ENCODE measurements at regions not wholly inside any gene's neighbourhood (a gene's known extent, or its start where the extent isn't known, plus 50 kb on each side); places are given as distances from the start of the nearest gene placed in this dataset.

- Histone ChIP-seq H3K9ac (ENCODE audit: insufficient read length) (no peak overlapping the region), H3K36me3 (ENCODE audit: insufficient read depth, low read length) (no peaks in the 10 kb centered on the region), H3K27ac (no peak overlapping the region), H3K9me3 (ENCODE audit: low read depth, low read length) (no peaks in the 10 kb centered on the region), H3K4me3 (no peak overlapping the region)
- TF ChIP-seq FOXP2 (optimal IDR thresholded peaks at IDR 0.05; ENCODE audit: control extremely low read depth, extremely low read length, insufficient read depth) = no peak
- no peak for TF ChIP-seq POLR2AphosphoS5 (IDR thresholded peaks at IDR 0.05; ENCODE audit: borderline replicate concordance, low read depth, low read length)
- TF ChIP-seq EZH2 (IDR thresholded peaks at IDR 0.05) = no peak
- DNase-seq (ENCODE audit: low read depth, low spot score) = no peak
Observed at GRCh38 chr9:19649336-19650041, 139.3 kb downstream of the SLC24A2 start.

GRCh38 chr9:19648672-19649071 is 140.2 kb downstream of the SLC24A2 start:
- no peak overlapping the region for H3K27ac ChIP-seq
- TF ChIP-seq POLR2AphosphoS5 (IDR thresholded peaks at IDR 0.05; ENCODE audit: borderline replicate concordance, low read depth, low read length) (no peak), EZH2 (IDR thresholded peaks at IDR 0.05) (no peak), FOXP2 (optimal IDR thresholded peaks at IDR 0.05; ENCODE audit: control extremely low read depth, extremely low read length, insufficient read depth) (no peak)
- no peak overlapping the region for H3K9ac ChIP-seq (ENCODE audit: insufficient read length)
- no peak for DNase-seq (ENCODE audit: low read depth, low spot score)
- H3K4me3 ChIP-seq = no peak overlapping the region
- H3K36me3 ChIP-seq (ENCODE audit: insufficient read depth, low read length) = no peaks in the 10 kb centered on the region
- no peaks in the 10 kb centered on the region for H3K9me3 ChIP-seq (ENCODE audit: low read depth, low read length)

- TF ChIP-seq FOXP2 (optimal IDR thresholded peaks at IDR 0.05; ENCODE audit: control extremely low read depth, extremely low read length, insufficient read depth) (no peak), EZH2 (IDR thresholded peaks at IDR 0.05) (no peak), POLR2AphosphoS5 (IDR thresholded peaks at IDR 0.05; ENCODE audit: borderline replicate concordance, low read depth, low read length) (no peak)
- H3K9me3 ChIP-seq (ENCODE audit: low read depth, low read length) = no peaks in the 10 kb centered on the region
- no peak for DNase-seq (ENCODE audit: low read depth, low spot score)
- no peak overlapping the region for H3K4me3 ChIP-seq
- H3K36me3 ChIP-seq (ENCODE audit: insufficient read depth, low read length) = no peaks in the 10 kb centered on the region
- H3K27ac ChIP-seq = no peak overlapping the region
- H3K9ac ChIP-seq (ENCODE audit: insufficient read length) = no peak overlapping the region
Observed at GRCh38 chr9:19643875-19644274, 145.0 kb downstream of the SLC24A2 start.

- TF ChIP-seq POLR2AphosphoS5 (IDR thresholded peaks at IDR 0.05; ENCODE audit: borderline replicate concordance, low read depth, low read length) = no peak
- TF ChIP-seq EZH2 (IDR thresholded peaks at IDR 0.05) = no peak
- TF ChIP-seq FOXP2 (optimal IDR thresholded peaks at IDR 0.05; ENCODE audit: control extremely low read depth, extremely low read length, insufficient read depth) = no peak
- Histone ChIP-seq H3K36me3 (ENCODE audit: insufficient read depth, low read length) (no peaks in the 10 kb centered on the region), H3K27ac (no peak overlapping the region), H3K4me3 (no peak overlapping the region), H3K9ac (ENCODE audit: insufficient read length) (no peak overlapping the region), H3K9me3 (ENCODE audit: low read depth, low read length) (no peaks in the 10 kb centered on the region)
- no peak for DNase-seq (ENCODE audit: low read depth, low spot score)
Observed at GRCh38 chr9:19642256-19642655, 146.6 kb downstream of the SLC24A2 start.

GRCh38 chr9:19641046-19641445 is 147.8 kb downstream of the SLC24A2 start:
- no peak overlapping the region for H3K27ac ChIP-seq
- H3K36me3 ChIP-seq (ENCODE audit: insufficient read depth, low read length) = no peaks in the 10 kb centered on the region
- no peak for TF ChIP-seq POLR2AphosphoS5 (IDR thresholded peaks at IDR 0.05; ENCODE audit: borderline replicate concordance, low read depth, low read length)
- TF ChIP-seq EZH2 (IDR thresholded peaks at IDR 0.05) = no peak
- no peak for DNase-seq (ENCODE audit: low read depth, low spot score)
- H3K9me3 ChIP-seq (ENCODE audit: low read depth, low read length) = no peaks in the 10 kb centered on the region
- H3K9ac ChIP-seq (ENCODE audit: insufficient read length) = no peak overlapping the region
- H3K4me3 ChIP-seq = no peak overlapping the region

- no peak overlapping the region for H3K9ac ChIP-seq (ENCODE audit: insufficient read length)
- TF ChIP-seq EZH2 (IDR thresholded peaks at IDR 0.05) (no peak), POLR2AphosphoS5 (IDR thresholded peaks at IDR 0.05; ENCODE audit: borderline replicate concordance, low read depth, low read length) (no peak), FOXP2 (optimal IDR thresholded peaks at IDR 0.05; ENCODE audit: control extremely low read depth, extremely low read length, insufficient read depth) (no peak)
Observed at GRCh38 chr9:19640014-19640413, 148.8 kb downstream of the SLC24A2 start.

GRCh38 chr9:19637084-19637483 is 151.8 kb downstream of the SLC24A2 start:
- H3K9me3 ChIP-seq (ENCODE audit: low read depth, low read length) = no peaks in the 10 kb centered on the region
- no peak overlapping the region for H3K9ac ChIP-seq (ENCODE audit: insufficient read length)
- no peak for DNase-seq (ENCODE audit: low read depth, low spot score)
- H3K36me3 ChIP-seq (ENCODE audit: insufficient read depth, low read length) = no peaks in the 10 kb centered on the region
- no peak overlapping the region for H3K4me3 ChIP-seq
- no peak overlapping the region for H3K27ac ChIP-seq
- TF ChIP-seq FOXP2 (optimal IDR thresholded peaks at IDR 0.05; ENCODE audit: control extremely low read depth, extremely low read length, insufficient read depth) (no peak), EZH2 (IDR thresholded peaks at IDR 0.05) (no peak), POLR2AphosphoS5 (IDR thresholded peaks at IDR 0.05; ENCODE audit: borderline replicate concordance, low read depth, low read length) (no peak)

More at GRCh38 chr9:19640014-19640413, 148.8 kb downstream of the SLC24A2 start:
- no peaks in the 10 kb centered on the region for H3K9me3 ChIP-seq (ENCODE audit: low read depth, low read length)
- H3K4me3 ChIP-seq = no peak overlapping the region
- H3K36me3 ChIP-seq (ENCODE audit: insufficient read depth, low read length) = no peaks in the 10 kb centered on the region
- DNase-seq (ENCODE audit: low read depth, low spot score) = no peak
- H3K27ac ChIP-seq = peak overlapping the region; percentile 69; the same call in 1 of the 2 replicates

- TF ChIP-seq FOXP2 (optimal IDR thresholded peaks at IDR 0.05; ENCODE audit: control extremely low read depth, extremely low read length, insufficient read depth) = no peak
- no peak for TF ChIP-seq EZH2 (IDR thresholded peaks at IDR 0.05)
- no peak for TF ChIP-seq POLR2AphosphoS5 (IDR thresholded peaks at IDR 0.05; ENCODE audit: borderline replicate concordance, low read depth, low read length)
- Histone ChIP-seq H3K27ac (no peak overlapping the region), H3K9ac (ENCODE audit: insufficient read length) (no peak overlapping the region), H3K9me3 (ENCODE audit: low read depth, low read length) (no peaks in the 10 kb centered on the region), H3K36me3 (ENCODE audit: insufficient read depth, low read length) (no peaks in the 10 kb centered on the region), H3K4me3 (no peak overlapping the region)
- no peak for DNase-seq (ENCODE audit: low read depth, low spot score)
Observed at GRCh38 chr9:19634881-19635280, 154.0 kb downstream of the SLC24A2 start.

- DNase-seq (ENCODE audit: low read depth, low spot score) = no peak
- peak overlapping the region; percentile 19; the same call in 1 of the 2 replicates for H3K4me3 ChIP-seq
- H3K36me3 ChIP-seq (ENCODE audit: insufficient read depth, low read length) = no peaks in the 10 kb centered on the region
- H3K9me3 ChIP-seq (ENCODE audit: low read depth, low read length) = no peaks in the 10 kb centered on the region
- H3K27ac ChIP-seq = no peak overlapping the region
- no peak overlapping the region for H3K9ac ChIP-seq (ENCODE audit: insufficient read length)
- TF ChIP-seq FOXP2 (optimal IDR thresholded peaks at IDR 0.05; ENCODE audit: control extremely low read depth, extremely low read length, insufficient read depth) = no peak
- no peak for TF ChIP-seq EZH2 (IDR thresholded peaks at IDR 0.05)
- no peak for TF ChIP-seq POLR2AphosphoS5 (IDR thresholded peaks at IDR 0.05; ENCODE audit: borderline replicate concordance, low read depth, low read length)
Observed at GRCh38 chr9:19631181-19631580, 157.7 kb downstream of the SLC24A2 start.

Data from SK-N-MC (cell line).